Smooth muscle cell (in vitro differentiated cells): ENCODE measurements at regions not wholly inside any gene's neighbourhood (a gene's known extent, or its start where the extent isn't known, plus 50 kb on each side); places are given as distances from the start of the nearest gene placed in this dataset.

Experiments used
- DNase-seq: peaks from one replicate; lab custom pipeline; 2025; ENCODE audit not compliant: unreplicated experiment; lab: John Stamatoyannopoulos, UW
- H2AFZ ChIP-seq: fragments of 200-600 bp; sonication (generic); 2 replicates; pipeline ENCODE4 v1.6.0; 2016; ENCODE audit warnings: antibody characterized with exemption, low read depth, mild to moderate bottlenecking
- H3F3A ChIP-seq: fragments of 200-600 bp; sonication (generic); 2 replicates; pipeline ENCODE4 v1.6.0; 2017; ENCODE audit warnings: antibody characterized with exemption, low read depth
- H3K27ac ChIP-seq: fragments of 200-600 bp; sonication (generic); 2 replicates; pipeline ENCODE4 v1.5.1; 2016; ENCODE audit warnings: low read depth, mild to moderate bottlenecking
- H3K27me3 ChIP-seq: fragments of 200-600 bp; sonication (generic); 2 replicates; pipeline ENCODE4 v1.6.1; 2016; ENCODE audit warnings: low read depth, mild to moderate bottlenecking
- H3K36me3 ChIP-seq: fragments of 200-600 bp; sonication (generic); 2 replicates; pipeline ENCODE4 v1.5.1; 2016; ENCODE audit warnings: low read depth
- H3K4me1 ChIP-seq: fragments of 200-600 bp; sonication (generic); 2 replicates; pipeline ENCODE4 v1.5.1; 2016; ENCODE audit warnings: low read depth
- H3K4me2 ChIP-seq: fragments of 200-600 bp; sonication (generic); 2 replicates; pipeline ENCODE4 v1.6.0; 2016; ENCODE audit warnings: mild to moderate bottlenecking
- H3K4me3 ChIP-seq: fragments of 200-600 bp; sonication (generic); 2 replicates; pipeline ENCODE4 v1.5.1; 2016; ENCODE audit warnings: mild to moderate bottlenecking
- H3K79me2 ChIP-seq: fragments of 200-600 bp; sonication (generic); 2 replicates; pipeline ENCODE4 v1.6.0; 2016; ENCODE audit warnings: low read depth, mild to moderate bottlenecking
- H3K9ac ChIP-seq: fragments of 200-600 bp; sonication (generic); 2 replicates; pipeline ENCODE4 v1.6.0; 2016; ENCODE audit warnings: low read depth
- H3K9me3 ChIP-seq: fragments of 200-600 bp; sonication (generic); replicated peaks from 2 replicates; pipeline ENCODE4 v1.5.1; 2016; ENCODE audit warnings: low read depth
- H4K20me1 ChIP-seq: fragments of 200-600 bp; sonication (generic); 2 replicates; pipeline ENCODE4 v1.6.0; 2016; ENCODE audit warnings: low read depth
- CTCF ChIP-seq: fragments of 200-600 bp; sonication (generic); IDR thresholded peaks from 2 replicates; pipeline ENCODE4 v1.5.1; 2017; ENCODE audit warnings: borderline replicate concordance, mild to moderate bottlenecking, antibody characterized with exemption; ENCODE audit not compliant: insufficient read depth, poor library complexity, severe bottlenecking
- WGBS: methylation state at CpG from one replicate; pipeline ENCODE4 v1.1.7; 2016; ENCODE audit warnings: low lambda C conversion rate; 5-methylcytosine and 5-hydroxymethylcytosine counted together

GRCh38 chr2:58447586-58447985, 206.5 kb upstream of the FANCL start:
- TF ChIP-seq CTCF: no peak
- peak overlapping the region; percentile 92 for H2AFZ ChIP-seq
- peak overlapping the region; percentile 52 for H3K4me2 ChIP-seq
- H3K4me3 ChIP-seq: no peak overlapping the region
- DNase-seq: no peak
- H3K9me3 ChIP-seq: no peaks in the 10 kb centered on the region
- 80% methylated on average over 2 of the region's 2 CpGs for WGBS
- H4K20me1 ChIP-seq: no peaks in the 10 kb centered on the region
- H3K9ac ChIP-seq: no peak overlapping the region
- H3F3A ChIP-seq: peaks cover 7% of the 10 kb centered on the region
- peak overlapping the region; percentile 49 for H3K27ac ChIP-seq
- H3K79me2 ChIP-seq: no peaks in the 10 kb centered on the region
- H3K36me3 ChIP-seq: no peaks in the 10 kb centered on the region
- H3K27me3 ChIP-seq: no peaks in the 10 kb centered on the region
- H3K4me1 ChIP-seq: peaks cover 5% of the 10 kb centered on the region

- Histone ChIP-seq H3K4me2 (no peak overlapping the region), H3K4me1 (no peaks in the 10 kb centered on the region), H4K20me1 (no peaks in the 10 kb centered on the region), H3K9me3 (no peaks in the 10 kb centered on the region), H3K4me3 (no peak overlapping the region), H3K79me2 (no peaks in the 10 kb centered on the region), H3F3A (no peaks in the 10 kb centered on the region), H3K36me3 (no peaks in the 10 kb centered on the region), H2AFZ (no peak overlapping the region), H3K9ac (no peak overlapping the region), H3K27ac (no peak overlapping the region), H3K27me3 (no peaks in the 10 kb centered on the region)
- TF ChIP-seq CTCF: no peak
- DNase-seq: no peak
- 83% methylated on average over 3 of the region's 3 CpGs for WGBS
Measured at GRCh38 chr2:58441643-58442042, 200.5 kb upstream of the FANCL start.

DNA sequence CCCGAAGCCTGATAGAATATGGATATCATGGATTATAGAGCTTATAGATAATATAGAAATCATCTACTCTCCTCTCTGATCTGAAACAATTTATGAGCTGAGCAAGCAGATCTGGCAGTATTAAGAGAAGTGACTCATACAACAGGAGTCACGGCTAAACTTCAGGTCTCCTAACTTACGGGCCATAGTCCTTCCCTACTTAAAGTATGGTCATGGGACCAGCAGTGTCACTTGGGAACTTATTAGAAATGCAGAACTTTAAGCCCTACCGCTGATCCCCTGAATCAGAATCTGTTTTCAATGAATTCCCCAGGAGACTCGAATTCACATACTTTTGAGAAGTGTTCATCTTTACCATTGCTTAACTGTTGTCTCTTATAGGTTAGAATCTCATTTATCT, 195.7 kb upstream of the FANCL start:
- Histone ChIP-seq H3K4me2 (peak overlapping the region; percentile 18), H3K4me3 (no peak overlapping the region), H3K27me3 (no peaks in the 10 kb centered on the region), H3F3A (no peaks in the 10 kb centered on the region), H3K27ac (no peak overlapping the region), H3K9me3 (no peaks in the 10 kb centered on the region), H3K9ac (no peak overlapping the region), H3K79me2 (no peaks in the 10 kb centered on the region), H4K20me1 (no peaks in the 10 kb centered on the region), H3K4me1 (peaks cover 10% of the 10 kb centered on the region), H2AFZ (no peak overlapping the region), H3K36me3 (no peaks in the 10 kb centered on the region)
- 30% methylated on average over 5 of the region's 5 CpGs for WGBS
- no peak for TF ChIP-seq CTCF
- no peak for DNase-seq

DNA sequence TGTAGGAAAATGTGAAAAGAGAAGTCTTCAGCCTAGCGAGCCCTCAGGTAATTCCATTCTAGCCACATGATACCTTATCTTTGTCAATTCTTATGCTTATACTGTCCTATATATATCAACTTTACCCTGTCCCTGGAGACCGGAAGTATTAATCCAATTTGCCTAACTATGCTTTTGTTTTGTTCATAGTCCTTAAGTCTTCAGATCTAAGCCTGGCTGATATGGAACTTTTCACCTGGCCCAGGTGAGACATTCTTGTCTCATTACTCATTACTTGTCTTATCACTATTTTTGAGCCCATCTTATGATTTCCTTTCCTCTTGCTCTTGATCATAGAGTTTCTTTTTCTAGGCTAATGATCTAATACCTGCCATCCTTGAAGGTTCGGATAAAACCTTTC, 194.1 kb upstream of the FANCL start:
- no peaks in the 10 kb centered on the region for H3K9me3 ChIP-seq
- peaks cover 4% of the 10 kb centered on the region for H3F3A ChIP-seq

More for the DNA sequence above, 194.1 kb upstream of the FANCL start:
- H2AFZ ChIP-seq: no peak overlapping the region
- H3K4me2 ChIP-seq: no peak overlapping the region
- no peaks in the 10 kb centered on the region for H3K27me3 ChIP-seq
- 79% methylated on average over 3 of the region's 3 CpGs for WGBS
- H3K4me1 ChIP-seq: peaks cover 10% of the 10 kb centered on the region
- TF ChIP-seq CTCF: no peak
- H3K79me2 ChIP-seq: no peaks in the 10 kb centered on the region
- H3K27ac ChIP-seq: no peak overlapping the region
- no peak overlapping the region for H3K4me3 ChIP-seq
- H4K20me1 ChIP-seq: no peaks in the 10 kb centered on the region
- no peak overlapping the region for H3K9ac ChIP-seq
- H3K36me3 ChIP-seq: no peaks in the 10 kb centered on the region
- DNase-seq: no peak
